ENCODE measurements at regions not wholly inside any gene's neighbourhood (a gene's known extent, or its start where the extent isn't known, plus 50 kb on each side); places are given as distances from the start of the nearest gene placed in this dataset.

DNA sequence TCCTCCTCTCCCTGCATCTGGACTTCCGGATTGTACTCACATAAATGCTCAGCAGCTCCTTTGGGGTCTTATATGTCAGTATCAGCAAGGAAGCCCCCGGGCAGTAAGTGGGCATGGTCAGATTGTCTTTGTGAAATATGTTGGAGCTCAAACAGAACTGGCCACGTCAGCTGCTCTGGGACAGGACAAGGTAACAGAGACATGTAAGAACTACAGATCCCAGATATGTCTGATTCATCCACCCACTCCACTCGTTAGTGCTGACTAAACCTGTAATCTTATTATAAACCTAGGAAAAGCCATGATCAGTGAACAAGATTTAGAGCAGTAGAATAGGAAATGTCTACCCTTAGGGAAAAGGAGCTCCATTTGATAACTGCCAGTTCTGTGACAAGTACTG is 561.8 kb downstream of the CETN3 start:
- Histone ChIP-seq H3K9me3 (ENCODE audit: control insufficient read depth in 1 of 2, low read length in 2 of 2) (no peaks in the 10 kb centered on the region), H3K27me3 (ENCODE audit: insufficient read depth, low read length) (no peaks in the 10 kb centered on the region), H3K36me3 (ENCODE audit: insufficient read depth, low read length) (no peaks in the 10 kb centered on the region), H3K4me1 (ENCODE audit: insufficient read depth, low read length) (no peaks in the 10 kb centered on the region), H3K27ac (ENCODE audit: low read depth, low read length) (no peak overlapping the region), H3K4me3 (ENCODE audit: low read length in 2 of 2) (no peak overlapping the region)
- H3K27ac Mint-ChIP-seq = no peak overlapping the region
- ChIA-PET POLR2A (ENCODE audit: partially characterized antibody) (no interaction called here), CTCF (ENCODE audit: partially characterized antibody) (no interaction called here)
- no peaks in the 10 kb centered on the region for H3K36me3 Mint-ChIP-seq
- no peaks in the 10 kb centered on the region for H3K4me1 Mint-ChIP-seq
- peaks cover 0 to 2% (median 0%) of the 10 kb centered on the region in 8 donors for H3K9me3 Mint-ChIP-seq
- intact Hi-C loops (cut with micrococcal nuclease) = no loop called here
- DNase-seq = no peak
- H3K27me3 Mint-ChIP-seq = no peaks in the 10 kb centered on the region
- H3K4me3 Mint-ChIP-seq = no peak overlapping the region

DNA sequence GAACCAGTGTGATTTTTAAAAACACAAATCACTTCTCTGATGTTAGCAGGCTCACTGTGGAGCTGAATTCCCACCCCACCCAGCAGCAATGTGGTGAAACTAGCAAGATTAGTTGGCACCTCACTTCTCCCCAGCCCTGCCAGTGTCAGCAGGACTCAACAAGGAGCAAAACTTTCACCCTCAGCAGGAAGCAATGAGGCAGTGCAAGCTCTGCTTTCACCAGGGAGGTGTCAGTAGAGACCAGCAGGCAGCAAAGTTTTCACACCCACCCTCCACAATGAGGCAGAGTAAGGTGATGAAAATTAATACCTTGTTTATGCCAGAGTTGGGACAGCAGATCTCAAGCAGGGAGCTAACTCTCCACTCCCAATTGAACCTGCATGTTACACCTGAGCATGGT is 565.0 kb downstream of the CETN3 start:
- H3K36me3 Mint-ChIP-seq = no peaks in the 10 kb centered on the region
- Histone ChIP-seq H3K9me3 (ENCODE audit: control insufficient read depth in 1 of 2, low read length in 2 of 2) (no peaks in the 10 kb centered on the region), H3K36me3 (ENCODE audit: insufficient read depth, low read length) (no peaks in the 10 kb centered on the region), H3K27me3 (ENCODE audit: insufficient read depth, low read length) (no peaks in the 10 kb centered on the region), H3K27ac (ENCODE audit: low read depth, low read length) (no peak overlapping the region), H3K4me3 (ENCODE audit: low read length in 2 of 2) (no peak overlapping the region), H3K4me1 (ENCODE audit: insufficient read depth, low read length) (no peaks in the 10 kb centered on the region)
- ChIA-PET CTCF (ENCODE audit: partially characterized antibody) (no interaction called here), POLR2A (ENCODE audit: partially characterized antibody) (no interaction called here)
- H3K9me3 Mint-ChIP-seq = peaks cover 0 to 2% (median 0%) of the 10 kb centered on the region in 8 donors
- intact Hi-C loops (cut with micrococcal nuclease) = no loop called here
- H3K27me3 Mint-ChIP-seq = no peaks in the 10 kb centered on the region
- no peaks in the 10 kb centered on the region for H3K4me1 Mint-ChIP-seq
- H3K4me3 Mint-ChIP-seq = no peak overlapping the region
- H3K27ac Mint-ChIP-seq = no peak overlapping the region
- DNase-seq = no peak

DNA sequence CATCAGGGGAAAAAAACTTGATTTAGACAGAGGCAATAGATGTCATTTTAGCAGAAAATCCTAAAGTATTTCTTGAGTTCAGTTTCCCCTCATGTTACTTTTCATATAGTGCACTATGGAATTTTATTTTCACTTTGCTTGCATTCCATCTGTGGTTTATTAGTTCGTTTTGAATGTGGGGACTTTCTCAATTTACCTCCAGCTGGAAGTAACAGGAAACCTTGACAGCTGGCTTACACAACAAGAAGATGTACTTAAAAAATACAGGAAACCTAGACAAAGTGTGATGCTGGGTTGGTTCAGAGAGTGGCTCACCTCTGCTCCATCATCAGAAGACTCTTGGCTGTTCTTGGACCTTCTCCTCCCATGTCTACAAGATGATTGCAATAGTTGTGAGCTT is 567.0 kb downstream of the CETN3 start:
- POLR2A ChIA-PET (ENCODE audit: partially characterized antibody) = no interaction called here
- Histone ChIP-seq H3K4me1 (ENCODE audit: insufficient read depth, low read length) (no peaks in the 10 kb centered on the region), H3K27me3 (ENCODE audit: insufficient read depth, low read length) (no peaks in the 10 kb centered on the region), H3K36me3 (ENCODE audit: insufficient read depth, low read length) (no peaks in the 10 kb centered on the region), H3K9me3 (ENCODE audit: control insufficient read depth in 1 of 2, low read length in 2 of 2) (no peaks in the 10 kb centered on the region), H3K4me3 (ENCODE audit: low read length in 2 of 2) (no peak overlapping the region), H3K27ac (ENCODE audit: low read depth, low read length) (no peak overlapping the region)
- intact Hi-C loops (cut with micrococcal nuclease) = no loop called here
- Mint-ChIP-seq H3K4me3 (no peak overlapping the region), H3K27me3 (no peaks in the 10 kb centered on the region), H3K27ac (no peak overlapping the region), H3K9me3 (peaks cover 0 to 2% (median 0%) of the 10 kb centered on the region in 8 donors), H3K36me3 (no peaks in the 10 kb centered on the region), H3K4me1 (no peaks in the 10 kb centered on the region)
- CTCF ChIA-PET (ENCODE audit: partially characterized antibody) = no interaction called here
- no peak for DNase-seq

DNA sequence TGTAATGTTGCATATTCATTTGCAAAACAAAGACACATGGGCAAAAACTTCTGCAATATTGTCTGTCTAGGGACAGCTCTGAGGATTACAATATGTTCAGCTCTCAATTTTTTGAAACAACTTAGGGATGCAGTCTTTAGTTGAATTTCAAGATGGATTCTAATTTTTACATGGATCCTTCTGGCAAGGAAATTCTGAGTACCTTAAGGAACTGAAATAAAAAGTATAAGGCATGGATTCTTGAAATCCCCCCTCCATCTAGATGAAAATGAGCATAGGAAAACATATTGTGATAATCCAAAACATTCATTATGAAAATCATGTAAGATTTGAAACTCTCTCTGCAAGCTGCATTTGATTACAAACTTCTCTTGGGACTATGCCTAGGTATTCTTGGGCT is 568.6 kb downstream of the CETN3 start:
- Histone ChIP-seq H3K9me3 (ENCODE audit: control insufficient read depth in 1 of 2, low read length in 2 of 2) (no peaks in the 10 kb centered on the region), H3K27ac (ENCODE audit: low read depth, low read length) (no peak overlapping the region), H3K36me3 (ENCODE audit: insufficient read depth, low read length) (no peaks in the 10 kb centered on the region), H3K4me3 (ENCODE audit: low read length in 2 of 2) (no peak overlapping the region), H3K27me3 (ENCODE audit: insufficient read depth, low read length) (no peaks in the 10 kb centered on the region), H3K4me1 (ENCODE audit: insufficient read depth, low read length) (no peaks in the 10 kb centered on the region)
- ChIA-PET CTCF (ENCODE audit: partially characterized antibody) (no interaction called here), POLR2A (ENCODE audit: partially characterized antibody) (no interaction called here)
- intact Hi-C loops (cut with micrococcal nuclease) = no loop called here
- H3K27ac Mint-ChIP-seq = no peak overlapping the region
- no peaks in the 10 kb centered on the region for H3K27me3 Mint-ChIP-seq
- H3K4me3 Mint-ChIP-seq = no peak overlapping the region
- DNase-seq = no peak
- H3K4me1 Mint-ChIP-seq = no peaks in the 10 kb centered on the region
- H3K36me3 Mint-ChIP-seq = no peaks in the 10 kb centered on the region
- peaks cover 0 to 2% (median 0%) of the 10 kb centered on the region in 8 donors for H3K9me3 Mint-ChIP-seq

- Histone ChIP-seq H3K27me3 (ENCODE audit: insufficient read depth, low read length) (no peaks in the 10 kb centered on the region), H3K27ac (ENCODE audit: low read depth, low read length) (no peak overlapping the region), H3K4me3 (ENCODE audit: low read length in 2 of 2) (no peak overlapping the region), H3K4me1 (ENCODE audit: insufficient read depth, low read length) (no peaks in the 10 kb centered on the region), H3K36me3 (ENCODE audit: insufficient read depth, low read length) (no peaks in the 10 kb centered on the region), H3K9me3 (ENCODE audit: control insufficient read depth in 1 of 2, low read length in 2 of 2) (no peaks in the 10 kb centered on the region)
- no peak for DNase-seq
- ChIA-PET POLR2A (ENCODE audit: partially characterized antibody) (no interaction called here), CTCF (ENCODE audit: partially characterized antibody) (no interaction called here)
- Mint-ChIP-seq H3K9me3 (peaks cover 0 to 10% (median 3%) of the 10 kb centered on the region in 8 donors), H3K27ac (no peak overlapping the region), H3K4me1 (no peaks in the 10 kb centered on the region), H3K36me3 (no peaks in the 10 kb centered on the region), H3K27me3 (no peaks in the 10 kb centered on the region), H3K4me3 (no peak overlapping the region)
- intact Hi-C loops (cut with micrococcal nuclease) = no loop called here
Measured at GRCh38 chr5:89830691-89831090, 578.9 kb downstream of the CETN3 start.

DNA sequence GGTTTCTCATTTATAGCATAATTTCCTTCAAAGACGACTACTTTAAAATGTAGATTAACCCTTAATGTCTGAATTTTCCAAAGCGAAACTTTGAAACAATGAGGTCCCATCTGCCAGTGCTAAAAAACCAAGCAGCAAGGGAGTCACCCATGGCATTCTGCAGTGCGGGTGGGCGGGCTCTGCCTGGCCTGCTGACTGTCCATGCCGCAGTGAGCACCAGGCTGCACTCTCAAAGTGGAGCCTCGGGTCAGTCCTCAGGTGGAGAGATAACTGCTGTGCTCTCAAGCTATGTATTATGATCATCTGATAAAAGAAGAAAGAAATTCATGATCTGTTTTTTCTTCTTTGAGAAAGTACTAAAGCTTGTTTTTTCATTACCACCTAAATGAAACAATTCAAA is 581.6 kb downstream of the CETN3 start:
- Histone ChIP-seq H3K27ac (ENCODE audit: low read depth, low read length) (no peak overlapping the region), H3K4me3 (ENCODE audit: low read length in 2 of 2) (no peak overlapping the region), H3K4me1 (ENCODE audit: insufficient read depth, low read length) (no peaks in the 10 kb centered on the region), H3K9me3 (ENCODE audit: control insufficient read depth in 1 of 2, low read length in 2 of 2) (no peaks in the 10 kb centered on the region), H3K27me3 (ENCODE audit: insufficient read depth, low read length) (no peaks in the 10 kb centered on the region), H3K36me3 (ENCODE audit: insufficient read depth, low read length) (no peaks in the 10 kb centered on the region)
- CTCF ChIA-PET (ENCODE audit: partially characterized antibody) = no interaction called here
- Mint-ChIP-seq H3K27me3 (no peaks in the 10 kb centered on the region), H3K9me3 (peaks cover 0 to 10% (median 4%) of the 10 kb centered on the region in 8 donors), H3K27ac (no peak overlapping the region), H3K36me3 (no peaks in the 10 kb centered on the region), H3K4me3 (no peak overlapping the region), H3K4me1 (no peaks in the 10 kb centered on the region)
- DNase-seq = no peak
- intact Hi-C loops (cut with micrococcal nuclease) = no loop called here
- POLR2A ChIA-PET (ENCODE audit: partially characterized antibody) = no interaction called here

- no peaks in the 10 kb centered on the region for H3K27me3 Mint-ChIP-seq
- CTCF ChIA-PET (ENCODE audit: partially characterized antibody) = no interaction called here
- peaks cover 0 to 10% (median 4%) of the 10 kb centered on the region in 8 donors for H3K9me3 Mint-ChIP-seq
- H3K36me3 ChIP-seq (ENCODE audit: insufficient read depth, low read length) = no peaks in the 10 kb centered on the region
- no peak overlapping the region for H3K27ac Mint-ChIP-seq
- H3K4me3 Mint-ChIP-seq = no peak overlapping the region
- no peaks in the 10 kb centered on the region for H3K27me3 ChIP-seq (ENCODE audit: insufficient read depth, low read length)
- no peaks in the 10 kb centered on the region for H3K36me3 Mint-ChIP-seq
- intact Hi-C loops (cut with micrococcal nuclease) = no loop called here
- H3K4me3 ChIP-seq (ENCODE audit: low read length in 2 of 2) = no peak overlapping the region
- H3K4me1 ChIP-seq (ENCODE audit: insufficient read depth, low read length) = no peaks in the 10 kb centered on the region
- H3K27ac ChIP-seq (ENCODE audit: low read depth, low read length) = no peak overlapping the region
- no peaks in the 10 kb centered on the region for H3K4me1 Mint-ChIP-seq
- H3K9me3 ChIP-seq (ENCODE audit: control insufficient read depth in 1 of 2, low read length in 2 of 2) = no peaks in the 10 kb centered on the region
- POLR2A ChIA-PET (ENCODE audit: partially characterized antibody) = no interaction called here
- DNase-seq = no peak
Measured at GRCh38 chr5:89827359-89827758, 582.2 kb downstream of the CETN3 start.

DNA sequence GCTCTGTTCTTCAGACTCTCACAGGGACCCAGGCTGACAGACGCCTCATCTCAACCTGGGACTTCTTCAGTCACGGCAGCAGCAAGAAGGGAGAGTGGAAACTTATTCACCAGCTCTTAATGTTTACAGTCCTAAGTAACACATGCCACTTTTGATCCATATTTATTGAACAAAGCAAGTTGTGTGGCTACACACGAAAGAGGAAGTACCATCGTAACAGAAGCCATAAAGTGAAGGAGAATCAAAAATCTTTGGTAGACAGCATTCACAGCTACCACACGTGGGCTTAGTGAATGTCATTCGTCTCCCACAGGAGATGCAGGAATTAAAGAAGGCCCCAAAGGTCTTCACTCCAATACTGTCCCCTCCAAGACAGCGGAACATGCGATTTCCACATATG is 582.6 kb downstream of the CETN3 start:
- Histone ChIP-seq H3K4me3 (ENCODE audit: low read length in 2 of 2) (no peak overlapping the region), H3K36me3 (ENCODE audit: insufficient read depth, low read length) (no peaks in the 10 kb centered on the region), H3K4me1 (ENCODE audit: insufficient read depth, low read length) (no peaks in the 10 kb centered on the region), H3K27ac (ENCODE audit: low read depth, low read length) (no peak overlapping the region), H3K9me3 (ENCODE audit: control insufficient read depth in 1 of 2, low read length in 2 of 2) (no peaks in the 10 kb centered on the region), H3K27me3 (ENCODE audit: insufficient read depth, low read length) (no peaks in the 10 kb centered on the region)
- peaks cover 0 to 9% (median 4%) of the 10 kb centered on the region in 8 donors for H3K9me3 Mint-ChIP-seq
- DNase-seq = no peak
- H3K4me1 Mint-ChIP-seq = no peaks in the 10 kb centered on the region
- intact Hi-C loops (cut with micrococcal nuclease) = no loop called here
- H3K36me3 Mint-ChIP-seq = no peaks in the 10 kb centered on the region
- H3K4me3 Mint-ChIP-seq = no peak overlapping the region
- no peaks in the 10 kb centered on the region for H3K27me3 Mint-ChIP-seq
- ChIA-PET POLR2A (ENCODE audit: partially characterized antibody) (no interaction called here), CTCF (ENCODE audit: partially characterized antibody) (no interaction called here)
- H3K27ac Mint-ChIP-seq = no peak overlapping the region
